ENCODE measurements at regions not wholly inside any gene's neighbourhood (a gene's known extent, or its start where the extent isn't known, plus 50 kb on each side); places are given as distances from the start of the nearest gene placed in this dataset.

DNA sequence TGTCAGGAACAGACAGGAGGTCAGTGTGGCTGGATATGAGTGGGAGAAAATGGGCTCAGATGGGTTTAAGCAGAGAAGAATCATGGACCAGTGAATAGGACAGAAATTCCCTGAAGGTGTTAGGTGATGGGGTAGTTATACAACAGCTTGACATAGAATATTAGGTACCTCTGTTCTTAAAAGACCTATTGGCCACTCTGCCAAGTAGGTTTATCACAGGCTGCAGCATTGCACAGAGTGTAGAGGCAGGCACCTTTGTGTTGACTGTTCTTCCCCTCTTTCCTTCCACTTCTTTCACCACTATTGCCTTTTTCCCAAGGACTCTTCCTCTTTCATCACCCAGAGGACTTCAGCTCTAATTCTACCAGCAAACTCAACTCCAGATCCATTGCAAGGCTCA is 274.4 kb downstream of the CDCA7 start (continued):
- no peak for TF ChIP-seq CTBP2 (IDR thresholded peaks at IDR 0.05; ENCODE audit: borderline replicate concordance, insufficient read depth, insufficient read length, low read length)
- TF ChIP-seq, protein P1, sequence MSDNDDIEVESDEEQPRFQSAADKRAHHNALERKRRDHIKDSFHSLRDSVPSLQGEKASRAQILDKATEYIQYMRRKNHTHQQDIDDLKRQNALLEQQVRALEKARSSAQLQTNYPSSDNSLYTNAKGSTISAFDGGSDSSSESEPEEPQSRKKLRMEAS (IDR thresholded peaks at IDR 0.05), result no peak
- TF ChIP-seq, protein P2, sequence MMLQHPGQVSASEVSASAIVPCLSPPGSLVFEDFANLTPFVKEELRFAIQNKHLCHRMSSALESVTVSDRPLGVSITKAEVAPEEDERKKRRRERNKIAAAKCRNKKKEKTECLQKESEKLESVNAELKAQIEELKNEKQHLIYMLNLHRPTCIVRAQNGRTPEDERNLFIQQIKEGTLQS (IDR thresholded peaks at IDR 0.05; ENCODE audit: insufficient read depth, low read depth, low read length), result no peak
